Neural cell (in vitro differentiated cells): ENCODE measurements at regions not wholly inside any gene's neighbourhood (a gene's known extent, or its start where the extent isn't known, plus 50 kb on each side); places are given as distances from the start of the nearest gene placed in this dataset.

Experiments used
- H2AFZ ChIP-seq: fragments of 200-600, 300-800 bp; sonication (generic), shearing (Covaris generic); 2 replicates; pipeline ENCODE4 v1.6.0; 2014; ENCODE audit warnings: low read depth, mild to moderate bottlenecking, antibody characterized with exemption, low read length, moderate library complexity
- H3F3A ChIP-seq: fragments of 200-600 bp; shearing (Covaris generic); 2 replicates; pipeline ENCODE4 v1.6.1; 2016; ENCODE audit warnings: mild to moderate bottlenecking, moderate library complexity, mixed read lengths, antibody characterized with exemption, low read length; ENCODE audit not compliant: insufficient read depth, poor library complexity, severe bottlenecking
- H3K27ac ChIP-seq: fragments of 200-600, 300-800 bp; sonication (generic), shearing (Covaris generic); 2 replicates; pipeline ENCODE4 v1.5.1; 2014; ENCODE audit warnings: mild to moderate bottlenecking, low read length, moderate library complexity
- H3K27me3 ChIP-seq: fragments of 300-800, 200-600 bp; sonication (generic), shearing (Covaris generic); 2 replicates; pipeline ENCODE4 v1.6.0; 2014; ENCODE audit warnings: mild to moderate bottlenecking, low read depth, low read length, moderate library complexity; ENCODE audit not compliant: insufficient read depth
- H3K36me3 ChIP-seq: fragments of 300-800, 200-600 bp; sonication (generic), shearing (Covaris generic); 2 replicates; pipeline ENCODE4 v1.5.1; 2014; ENCODE audit warnings: mild to moderate bottlenecking, antibody characterized with exemption, low read length, moderate library complexity; ENCODE audit not compliant: insufficient read depth
- H3K4me2 ChIP-seq: fragments of 300-800, 200-600 bp; sonication (generic), shearing (Covaris generic); 2 replicates; pipeline ENCODE4 v1.6.0; 2014; ENCODE audit warnings: mild to moderate bottlenecking, low read length
- H3K4me3 ChIP-seq: fragments of 300-800, 200-600 bp; sonication (generic), shearing (Covaris generic); 2 replicates; pipeline ENCODE4 v1.5.1; 2014; ENCODE audit warnings: mild to moderate bottlenecking, low read length, moderate library complexity
- H3K79me2 ChIP-seq: fragments of 200-600 bp; shearing (Covaris generic); replicated peaks from 2 replicates; pipeline ENCODE4 v1.6.0; 2014; ENCODE audit warnings: mild to moderate bottlenecking, low read length, moderate library complexity; ENCODE audit not compliant: insufficient read depth
- H3K9ac ChIP-seq: fragments of 300-800, 200-600 bp; sonication (generic), shearing (Covaris generic); 2 replicates; pipeline ENCODE4 v1.6.1; 2016; ENCODE audit warnings: mild to moderate bottlenecking, low read length, mixed read lengths
- H3K9me2 ChIP-seq: fragments of 200-600 bp; shearing (Covaris generic); 2 replicates; pipeline ENCODE4 v1.6.1; 2016; ENCODE audit warnings: mild to moderate bottlenecking, low read length, mixed read lengths; ENCODE audit not compliant: insufficient read depth
- H3K9me3 ChIP-seq: fragments of 200-600, 300-800 bp; sonication (generic), shearing (Covaris generic); 2 replicates; pipeline ENCODE4 v1.6.1; 2016; ENCODE audit warnings: mild to moderate bottlenecking, mixed run types, low read length, moderate library complexity, mixed read lengths
- H4K20me1 ChIP-seq: fragments of 200-600 bp; shearing (Covaris generic); 2 replicates; pipeline ENCODE4 v1.6.1; 2016; ENCODE audit warnings: mild to moderate bottlenecking, mixed run types; ENCODE audit not compliant: insufficient read depth
- EP300 ChIP-seq: fragments of 450-650 bp; conservative IDR thresholded peaks from 2 replicates; pipeline ENCODE4 v1.6.1; 2014; ENCODE audit warnings: antibody characterized with exemption, mild to moderate bottlenecking, moderate library complexity; ENCODE audit not compliant: poor library complexity, severe bottlenecking
- EZH2 ChIP-seq: fragments of 200-600, 300-800 bp; shearing (Covaris generic), sonication (generic); IDR thresholded peaks from 2 replicates; pipeline ENCODE4 v1.6.1; 2014; ENCODE audit warnings: antibody characterized with exemption, low read length, borderline replicate concordance, mild to moderate bottlenecking; ENCODE audit not compliant: insufficient read depth, poor library complexity, severe bottlenecking
- MXI1 ChIP-seq: fragments of 450-650 bp; conservative IDR thresholded peaks from 2 replicates; pipeline ENCODE4 v1.6.1; 2014; ENCODE audit warnings: antibody characterized with exemption, mild to moderate bottlenecking; ENCODE audit not compliant: poor library complexity, severe bottlenecking
- POLR2AphosphoS5 ChIP-seq: IDR thresholded peaks from 2 replicates; pipeline ENCODE4 v1.6.1; 2012
- RAD21 ChIP-seq: fragments of 450-650 bp; conservative IDR thresholded peaks from 2 replicates; pipeline ENCODE4 v1.6.1; 2014; ENCODE audit warnings: antibody characterized with exemption, mild to moderate bottlenecking, moderate library complexity
- SMC3 ChIP-seq: fragments of 450-650 bp; conservative IDR thresholded peaks from 2 replicates; pipeline ENCODE4 v1.6.1; 2014; ENCODE audit warnings: antibody characterized with exemption, mild to moderate bottlenecking, moderate library complexity; ENCODE audit not compliant: poor library complexity
- TAF1 ChIP-seq: IDR thresholded peaks from 2 replicates; pipeline ENCODE4 v1.6.1; 2012; ENCODE audit warnings: low read depth
- TF ChIP-seq, protein P1 (sequence below): IDR thresholded peaks from 2 replicates; pipeline ENCODE4 v1.6.1; 2012; ENCODE audit warnings: borderline replicate concordance
- TF ChIP-seq, protein P2 (sequence below): fragments of 450-650 bp; IDR thresholded peaks from 2 replicates; pipeline ENCODE4 v1.5.1; 2014; ENCODE audit warnings: antibody characterized with exemption, mild to moderate bottlenecking, moderate library complexity; ENCODE audit not compliant: poor library complexity, severe bottlenecking

GRCh38 chr15:92821491-92822116 lies 78.5 kb upstream of the CHD2 start:
- no peaks in the 10 kb centered on the region for H3K36me3 ChIP-seq
- peaks cover 5% of the 10 kb centered on the region for H3F3A ChIP-seq
- no peaks in the 10 kb centered on the region for H3K9me3 ChIP-seq
- H4K20me1 ChIP-seq: no peaks in the 10 kb centered on the region
- peaks cover 16% of the 10 kb centered on the region for H3K79me2 ChIP-seq
- H3K27me3 ChIP-seq: no peaks in the 10 kb centered on the region
- no peaks in the 10 kb centered on the region for H3K9me2 ChIP-seq
- H3K27ac ChIP-seq: peak overlapping the region; percentile 100
- TF ChIP-seq EZH2 (no peak), EP300 (no peak), MXI1 (no peak), POLR2AphosphoS5 (peak; percentile 19), TAF1 (no peak), RAD21 (no peak), SMC3 (no peak)
- TF ChIP-seq, protein P1, sequence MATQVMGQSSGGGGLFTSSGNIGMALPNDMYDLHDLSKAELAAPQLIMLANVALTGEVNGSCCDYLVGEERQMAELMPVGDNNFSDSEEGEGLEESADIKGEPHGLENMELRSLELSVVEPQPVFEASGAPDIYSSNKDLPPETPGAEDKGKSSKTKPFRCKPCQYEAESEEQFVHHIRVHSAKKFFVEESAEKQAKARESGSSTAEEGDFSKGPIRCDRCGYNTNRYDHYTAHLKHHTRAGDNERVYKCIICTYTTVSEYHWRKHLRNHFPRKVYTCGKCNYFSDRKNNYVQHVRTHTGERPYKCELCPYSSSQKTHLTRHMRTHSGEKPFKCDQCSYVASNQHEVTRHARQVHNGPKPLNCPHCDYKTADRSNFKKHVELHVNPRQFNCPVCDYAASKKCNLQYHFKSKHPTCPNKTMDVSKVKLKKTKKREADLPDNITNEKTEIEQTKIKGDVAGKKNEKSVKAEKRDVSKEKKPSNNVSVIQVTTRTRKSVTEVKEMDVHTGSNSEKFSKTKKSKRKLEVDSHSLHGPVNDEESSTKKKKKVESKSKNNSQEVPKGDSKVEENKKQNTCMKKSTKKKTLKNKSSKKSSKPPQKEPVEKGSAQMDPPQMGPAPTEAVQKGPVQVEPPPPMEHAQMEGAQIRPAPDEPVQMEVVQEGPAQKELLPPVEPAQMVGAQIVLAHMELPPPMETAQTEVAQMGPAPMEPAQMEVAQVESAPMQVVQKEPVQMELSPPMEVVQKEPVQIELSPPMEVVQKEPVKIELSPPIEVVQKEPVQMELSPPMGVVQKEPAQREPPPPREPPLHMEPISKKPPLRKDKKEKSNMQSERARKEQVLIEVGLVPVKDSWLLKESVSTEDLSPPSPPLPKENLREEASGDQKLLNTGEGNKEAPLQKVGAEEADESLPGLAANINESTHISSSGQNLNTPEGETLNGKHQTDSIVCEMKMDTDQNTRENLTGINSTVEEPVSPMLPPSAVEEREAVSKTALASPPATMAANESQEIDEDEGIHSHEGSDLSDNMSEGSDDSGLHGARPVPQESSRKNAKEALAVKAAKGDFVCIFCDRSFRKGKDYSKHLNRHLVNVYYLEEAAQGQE: peak; percentile 10
- TF ChIP-seq, protein P2, sequence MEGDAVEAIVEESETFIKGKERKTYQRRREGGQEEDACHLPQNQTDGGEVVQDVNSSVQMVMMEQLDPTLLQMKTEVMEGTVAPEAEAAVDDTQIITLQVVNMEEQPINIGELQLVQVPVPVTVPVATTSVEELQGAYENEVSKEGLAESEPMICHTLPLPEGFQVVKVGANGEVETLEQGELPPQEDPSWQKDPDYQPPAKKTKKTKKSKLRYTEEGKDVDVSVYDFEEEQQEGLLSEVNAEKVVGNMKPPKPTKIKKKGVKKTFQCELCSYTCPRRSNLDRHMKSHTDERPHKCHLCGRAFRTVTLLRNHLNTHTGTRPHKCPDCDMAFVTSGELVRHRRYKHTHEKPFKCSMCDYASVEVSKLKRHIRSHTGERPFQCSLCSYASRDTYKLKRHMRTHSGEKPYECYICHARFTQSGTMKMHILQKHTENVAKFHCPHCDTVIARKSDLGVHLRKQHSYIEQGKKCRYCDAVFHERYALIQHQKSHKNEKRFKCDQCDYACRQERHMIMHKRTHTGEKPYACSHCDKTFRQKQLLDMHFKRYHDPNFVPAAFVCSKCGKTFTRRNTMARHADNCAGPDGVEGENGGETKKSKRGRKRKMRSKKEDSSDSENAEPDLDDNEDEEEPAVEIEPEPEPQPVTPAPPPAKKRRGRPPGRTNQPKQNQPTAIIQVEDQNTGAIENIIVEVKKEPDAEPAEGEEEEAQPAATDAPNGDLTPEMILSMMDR: no peak
- H3K4me2 ChIP-seq: peak overlapping the region; percentile 28
- H3K9ac ChIP-seq: peak overlapping the region; percentile 84
- H2AFZ ChIP-seq: no peak overlapping the region
- H3K4me3 ChIP-seq: no peak overlapping the region

DNA sequence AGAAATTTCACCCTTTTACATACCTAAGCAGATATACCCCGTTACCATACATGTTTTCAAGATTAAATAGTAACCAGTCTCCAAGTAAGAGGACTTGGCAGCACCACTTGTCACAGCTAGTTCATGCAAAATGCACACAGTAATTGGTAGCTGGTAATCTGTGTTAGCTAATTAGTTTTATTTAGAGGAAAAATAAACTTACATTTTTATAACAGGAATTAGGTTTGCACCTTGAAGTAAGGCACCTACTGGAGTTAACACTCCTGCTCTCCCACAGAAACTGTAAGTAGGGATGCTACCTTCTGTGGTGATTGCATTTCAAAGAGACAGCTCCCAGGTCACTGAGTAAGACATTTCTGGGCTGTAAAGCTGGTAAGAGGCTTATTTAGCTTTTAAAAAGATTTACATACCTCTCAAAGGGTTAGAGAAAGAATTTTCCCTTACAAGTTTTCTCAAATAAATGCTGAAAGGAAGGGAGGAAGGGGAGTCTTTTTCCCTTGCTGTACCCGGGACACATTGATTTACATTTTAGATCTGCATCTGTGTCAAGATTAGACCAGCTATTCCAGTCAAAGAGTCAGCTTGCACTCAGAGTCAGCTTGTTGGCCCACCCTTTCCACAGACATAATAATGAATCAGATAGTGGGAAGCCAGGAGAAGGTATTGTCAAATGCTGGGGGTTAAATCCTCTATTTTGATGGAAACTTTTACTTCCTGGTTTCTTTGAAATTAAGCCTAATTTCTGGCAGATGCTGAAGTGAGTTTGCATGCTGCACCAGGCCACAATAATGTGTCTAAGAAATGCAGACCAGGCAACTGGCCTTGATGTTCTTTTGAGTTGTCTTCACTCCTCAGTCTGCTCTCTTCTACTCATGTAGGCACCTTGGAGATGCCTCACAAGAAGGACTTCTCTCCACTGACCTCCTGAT lies 77.6 kb upstream of the CHD2 start:
- Histone ChIP-seq H3K79me2 (peaks cover 16% of the 10 kb centered on the region), H2AFZ (peak overlapping the region; percentile 42), H3K9ac (peak overlapping the region; percentile 84), H4K20me1 (no peaks in the 10 kb centered on the region), H3K36me3 (no peaks in the 10 kb centered on the region), H3K4me2 (peak overlapping the region; percentile 64), H3F3A (peaks cover 5% of the 10 kb centered on the region), H3K27ac (peak overlapping the region; percentile 100), H3K27me3 (no peaks in the 10 kb centered on the region), H3K4me3 (peak overlapping the region; percentile 30), H3K9me2 (no peaks in the 10 kb centered on the region), H3K9me3 (no peaks in the 10 kb centered on the region)
- TF ChIP-seq POLR2AphosphoS5 (no peak), EP300 (no peak), MXI1 (no peak), EZH2 (no peak), SMC3 (no peak), TAF1 (no peak), RAD21 (no peak)
- TF ChIP-seq, protein P2: no peak
- TF ChIP-seq, protein P1: no peak
